HG02610 (cell line): ENCODE measurements at regions not wholly inside any gene's neighbourhood (a gene's known extent, or its start where the extent isn't known, plus 50 kb on each side); places are given as distances from the start of the nearest gene placed in this dataset.

Experiments
- ATAC-seq: cut with Tn5 transposase; IDR thresholded peaks from one replicate; pipeline ENCODE4 v1.9.1; 2021; ENCODE audit warnings: mild to moderate bottlenecking, moderate library complexity; ENCODE audit not compliant: unreplicated experiment

GRCh38 chr5:58074717-58075116, 385.2 kb downstream of the PLK2 start:
- ATAC-seq, result no peak

GRCh38 chr5:58074222-58074621, 385.7 kb downstream of the PLK2 start:
- ATAC-seq, result no peak

- no peak for ATAC-seq
These were observed 386.6 kb downstream of the PLK2 start for GRCh38 chr5:58073243-58073642.

- ATAC-seq, result no peak
These were observed 387.5 kb downstream of the PLK2 start for GRCh38 chr5:58072300-58072965.

GRCh38 chr5:58071566-58071965, 388.3 kb downstream of the PLK2 start:
- ATAC-seq, result no peak

GRCh38 chr5:58069846-58070245, 390.0 kb downstream of the PLK2 start:
- no peak for ATAC-seq

- no peak for ATAC-seq
These were observed 390.7 kb downstream of the PLK2 start for GRCh38 chr5:58069016-58069705.

- no peak for ATAC-seq
These were observed 393.3 kb downstream of the PLK2 start for GRCh38 chr5:58066557-58066956.

GRCh38 chr5:58066076-58066475, 393.8 kb downstream of the PLK2 start:
- no peak for ATAC-seq

GRCh38 chr5:58064801-58065200, 395.1 kb downstream of the PLK2 start:
- no peak for ATAC-seq

GRCh38 chr5:58060996-58061395, 398.9 kb downstream of the PLK2 start:
- ATAC-seq, result no peak

GRCh38 chr5:58057324-58057723, 402.6 kb downstream of the PLK2 start:
- ATAC-seq, result no peak

GRCh38 chr5:58056546-58056945, 403.3 kb downstream of the PLK2 start:
- no peak for ATAC-seq

- ATAC-seq, result no peak
These were observed 405.9 kb downstream of the PLK2 start for GRCh38 chr5:58054018-58054417.

- no peak for ATAC-seq
These were observed 410.9 kb downstream of the PLK2 start for GRCh38 chr5:58048954-58049353.

GRCh38 chr5:58048185-58048925, 411.5 kb downstream of the PLK2 start:
- ATAC-seq, result no peak

- no peak for ATAC-seq
These were observed 413.5 kb downstream of the PLK2 start for GRCh38 chr5:58046371-58046770.

GRCh38 chr5:58044166-58044565, 415.7 kb downstream of the PLK2 start:
- no peak for ATAC-seq

GRCh38 chr5:58043032-58043945, 416.6 kb downstream of the PLK2 start:
- ATAC-seq, result no peak

- no peak for ATAC-seq
These were observed 418.0 kb downstream of the PLK2 start for GRCh38 chr5:58041884-58042283.

- no peak for ATAC-seq
These were observed 419.0 kb downstream of the PLK2 start for GRCh38 chr5:58040846-58041245.
